ENCODE measurements at regions not wholly inside any gene's neighbourhood (a gene's known extent, or its start where the extent isn't known, plus 50 kb on each side); places are given as distances from the start of the nearest gene placed in this dataset.
A peak's percentile ranks its signal among the peaks of the same experiment; 100 is the strongest.

- no peak for DNase-seq
Observed at GRCh38 chr14:95466506-95466905, 49.9 kb downstream of the SYNE3 start.

GRCh38 chr14:95465936-95466335 is 50.5 kb downstream of the SYNE3 start:
- DNase-seq: no peak

GRCh38 chr14:95465358-95465757 is 51.1 kb downstream of the SYNE3 start:
- DNase-seq: no peak

DNA sequence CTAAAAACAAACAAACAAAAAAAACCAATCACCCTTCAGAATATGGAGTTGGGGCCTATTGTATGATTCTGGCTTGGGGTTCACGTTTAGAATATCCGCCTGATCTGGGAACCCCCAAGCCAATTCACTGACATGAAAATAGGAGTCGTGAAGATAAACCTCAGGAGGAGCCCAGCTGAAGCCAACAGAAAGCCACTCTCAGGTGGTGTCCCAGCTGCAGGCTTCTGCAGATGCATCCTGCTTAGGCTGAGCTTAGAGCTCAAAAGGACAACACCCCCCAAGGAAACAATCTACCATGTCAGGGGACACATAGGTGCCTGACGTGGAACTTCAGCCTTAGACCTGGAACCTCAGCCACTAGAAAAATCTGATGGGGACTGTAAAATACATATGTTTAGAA is 51.9 kb downstream of the SYNE3 start:
- DNase-seq: no peak

GRCh38 chr14:95464103-95464502 is 52.3 kb downstream of the SYNE3 start:
- no peak for DNase-seq

DNA sequence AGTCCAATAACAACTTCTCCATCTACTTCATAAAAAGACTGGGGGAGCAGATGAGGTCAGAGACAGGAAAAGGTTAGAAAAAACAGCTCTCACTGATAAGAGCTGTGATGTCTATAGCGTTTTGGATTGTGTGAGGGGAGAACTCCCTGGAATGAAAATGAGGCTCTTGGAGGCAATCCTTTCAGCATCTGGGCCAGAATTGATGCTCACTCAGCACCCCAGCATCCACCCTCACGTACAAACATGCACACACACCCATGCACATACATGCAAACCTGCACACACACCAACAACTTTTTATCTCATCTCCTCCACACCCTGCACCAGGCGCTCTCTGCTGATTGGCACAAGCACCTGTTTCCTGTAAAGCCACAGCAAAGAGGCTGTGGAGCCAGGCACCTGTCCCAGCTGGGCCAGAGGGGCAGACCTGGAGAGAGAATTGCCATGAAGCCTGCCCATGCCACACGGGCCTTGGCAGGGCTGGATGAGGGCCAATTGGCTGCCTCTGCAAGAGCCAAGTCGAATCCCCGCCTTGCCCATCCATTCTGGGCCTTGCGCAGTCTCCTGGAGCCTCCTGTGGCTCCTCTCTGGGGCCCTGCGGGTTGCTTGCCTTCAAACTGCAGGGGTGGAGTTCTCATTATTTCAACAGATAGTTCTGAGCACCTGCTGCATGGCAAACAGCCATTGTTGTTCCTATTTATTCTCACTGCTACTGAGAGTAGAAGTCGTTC is 53.1 kb downstream of the SYNE3 start:
- DNase-seq: peak; percentile 29

DNA sequence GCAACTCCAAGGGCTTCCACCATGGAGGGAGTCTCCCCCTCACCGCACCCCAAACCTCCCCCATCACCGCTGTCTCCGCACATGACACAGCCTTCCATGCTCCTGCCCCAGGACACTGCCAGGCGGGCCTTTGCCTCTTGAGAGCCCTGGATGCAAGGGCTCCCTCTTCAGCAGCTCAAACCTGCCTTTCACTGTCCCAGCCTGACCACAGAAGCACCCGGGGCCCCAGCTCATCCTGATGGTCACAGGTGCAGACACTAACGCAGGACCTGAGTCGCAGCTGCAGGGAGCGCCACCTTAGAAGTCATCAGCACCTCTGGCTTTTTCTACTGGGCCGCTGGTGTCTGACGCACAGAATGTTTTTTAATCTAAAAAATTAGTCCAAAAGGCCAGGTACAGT is 54.0 kb downstream of the SYNE3 start:
- no peak for DNase-seq

GRCh38 chr14:95460647-95461478 is 55.6 kb downstream of the SYNE3 start:
- DNase-seq: no peak

GRCh38 chr14:95458906-95459305 is 57.5 kb downstream of the SYNE3 start:
- DNase-seq: no peak

DNA sequence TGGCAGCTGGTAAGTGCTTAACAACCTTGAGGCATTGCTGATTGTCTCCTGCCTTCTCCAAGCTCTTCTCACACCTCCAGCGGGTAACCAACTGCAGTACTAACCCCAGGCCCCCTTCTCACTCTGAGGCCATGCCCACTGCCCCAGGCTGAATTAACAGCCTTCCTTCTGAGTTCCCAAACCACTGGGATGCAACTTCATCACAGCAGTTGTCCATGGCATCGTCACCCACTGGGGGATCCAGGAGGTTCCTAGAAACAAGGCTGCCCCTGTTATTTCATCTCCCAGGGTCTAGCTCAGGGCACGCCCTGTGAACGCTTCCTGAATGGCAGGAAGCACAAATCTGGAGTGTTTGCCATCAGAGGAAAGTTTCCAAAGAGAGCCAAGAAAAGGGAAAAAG is 58.0 kb downstream of the SYNE3 start:
- DNase-seq: no peak

DNA sequence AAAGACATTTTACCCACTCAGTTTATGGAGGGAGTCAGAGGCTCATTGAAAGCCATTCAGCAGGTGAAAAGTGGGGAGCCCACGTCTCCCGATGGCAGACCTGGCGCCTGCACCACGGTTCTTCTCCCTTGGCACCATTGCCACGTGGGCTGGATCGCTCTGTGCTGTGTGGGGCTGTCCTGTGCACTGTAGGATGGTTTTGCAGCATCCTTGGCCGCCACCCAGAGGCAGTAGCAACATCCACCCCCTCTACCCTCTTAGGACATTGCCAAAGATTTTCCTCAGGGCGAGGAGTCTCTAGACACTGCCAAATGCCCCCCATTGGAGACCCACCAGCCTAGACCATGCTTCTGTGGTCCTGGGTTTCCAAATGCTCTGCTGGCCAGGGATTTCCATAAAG is 60.2 kb downstream of the SYNE3 start:
- DNase-seq: no peak

- DNase-seq: no peak
Observed at GRCh38 chr14:95455246-95455645, 61.2 kb downstream of the SYNE3 start.

GRCh38 chr14:95453713-95453980 is 62.8 kb downstream of the SYNE3 start:
- no peak for DNase-seq

GRCh38 chr14:95452893-95453712 is 63.3 kb downstream of the SYNE3 start:
- no peak for DNase-seq

- DNase-seq: no peak
Observed at GRCh38 chr14:95452176-95452892, 64.1 kb downstream of the SYNE3 start.

DNA sequence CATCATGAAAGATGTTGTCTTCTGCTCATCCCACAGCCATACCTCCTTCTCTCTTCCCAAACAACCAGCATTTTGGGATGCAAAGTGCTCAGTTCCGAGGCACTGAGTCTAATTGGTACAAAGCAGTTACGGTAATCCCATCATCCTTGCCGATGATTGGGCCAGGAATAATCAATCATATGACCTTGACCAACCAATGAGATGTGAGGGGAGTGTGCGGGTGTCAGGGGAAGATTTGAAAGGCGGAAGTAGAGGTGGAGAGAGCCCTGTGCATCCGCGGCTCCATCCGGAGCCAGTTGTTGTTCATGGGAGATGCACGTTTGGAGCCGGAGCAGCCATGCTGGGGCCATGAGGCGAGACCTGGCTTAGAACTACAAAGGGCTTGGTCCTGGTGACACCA is 67.3 kb downstream of the SYNE3 start:
- DNase-seq: no peak

DNA sequence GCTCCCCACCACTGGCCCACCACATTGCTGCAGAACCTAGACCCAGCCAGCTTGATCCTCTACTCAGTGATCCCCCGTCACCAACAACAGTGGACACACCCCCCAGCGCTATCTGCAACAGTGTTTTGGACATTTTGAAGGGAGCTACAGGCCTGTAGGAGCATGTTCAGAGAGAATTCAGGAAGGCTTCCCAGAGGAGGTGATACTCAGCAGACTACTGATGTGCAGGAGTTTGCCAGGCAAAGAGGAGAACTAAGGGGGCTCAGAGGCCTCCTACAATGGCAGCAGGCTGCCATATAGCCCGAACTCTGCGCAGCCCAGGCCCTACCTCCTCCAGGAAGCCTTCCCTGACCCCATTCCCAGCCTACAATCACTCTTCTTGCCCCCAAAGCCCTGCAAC is 70.0 kb downstream of the SYNE3 start:
- DNase-seq: no peak

- no peak for DNase-seq
Observed at GRCh38 chr14:95445676-95446075, 70.8 kb downstream of the SYNE3 start.

GRCh38 chr14:95445161-95445560 is 71.3 kb downstream of the SYNE3 start:
- DNase-seq: no peak

GRCh38 chr14:95444132-95445129 is 72.0 kb downstream of the SYNE3 start:
- DNase-seq: no peak

DNA sequence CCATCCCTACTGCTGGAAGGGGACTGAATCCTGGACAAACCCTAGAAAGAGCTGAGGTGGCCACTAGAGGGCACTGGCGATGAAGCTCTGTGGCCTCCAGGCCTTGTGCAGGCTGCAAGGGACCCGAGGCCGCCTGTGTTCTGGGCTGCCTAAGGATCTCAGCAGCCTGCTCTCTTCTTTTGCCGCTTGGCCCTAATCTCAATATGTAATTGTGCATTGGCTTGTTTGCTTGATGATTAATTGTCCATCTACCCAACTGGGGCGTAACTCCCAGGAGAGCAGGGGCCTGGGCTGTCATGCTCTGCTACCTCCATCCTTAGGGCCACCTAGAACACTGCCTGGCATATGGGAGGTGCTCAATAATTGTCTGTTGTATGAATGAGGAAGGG is 73.8 kb downstream of the SYNE3 start:
- peak; percentile 85 for DNase-seq
